Fibroblast of pulmonary artery (primary cell): ENCODE measurements at regions not wholly inside any gene's neighbourhood (a gene's known extent, or its start where the extent isn't known, plus 50 kb on each side); places are given as distances from the start of the nearest gene placed in this dataset.

Experiments used
- DNase-seq: peaks from one replicate; pipeline ENCODE4 v3.0.0-alpha.2; 2010; ENCODE audit warnings: low read depth
- H3K4me3 ChIP-seq: replicated peaks from 2 replicates; pipeline ENCODE4 v1.5.1; 2011; ENCODE audit warnings: low read depth, mild to moderate bottlenecking, control low read depth, low read length, moderate library complexity
- TF ChIP-seq, protein P1 (sequence below): IDR thresholded peaks from 2 replicates; pipeline ENCODE4 v1.5.1; 2011; ENCODE audit warnings: mild to moderate bottlenecking, control low read depth, low read length, inconsistent platforms; ENCODE audit errors: missing control alignments

DNA sequence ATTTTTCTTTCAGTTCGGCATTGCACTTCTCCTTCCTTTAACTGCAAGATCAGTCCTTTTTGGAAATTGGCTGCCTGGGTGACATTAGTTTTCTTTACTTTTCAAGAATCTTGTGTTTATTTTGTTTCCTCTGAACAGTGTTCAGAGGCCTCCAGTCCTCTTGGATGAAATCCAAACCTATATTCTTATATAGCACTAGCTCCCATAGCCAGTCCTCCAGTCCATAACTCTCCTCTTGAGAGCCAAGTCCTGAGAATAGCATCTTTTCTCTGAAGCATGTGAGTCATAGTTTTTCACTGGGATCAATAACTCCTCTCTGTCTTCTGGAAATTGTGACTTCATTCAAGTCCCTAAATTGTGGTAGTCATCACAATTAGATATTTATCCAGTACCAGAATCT is 357.5 kb downstream of the RAPGEF2 start:
- TF ChIP-seq, protein P1, sequence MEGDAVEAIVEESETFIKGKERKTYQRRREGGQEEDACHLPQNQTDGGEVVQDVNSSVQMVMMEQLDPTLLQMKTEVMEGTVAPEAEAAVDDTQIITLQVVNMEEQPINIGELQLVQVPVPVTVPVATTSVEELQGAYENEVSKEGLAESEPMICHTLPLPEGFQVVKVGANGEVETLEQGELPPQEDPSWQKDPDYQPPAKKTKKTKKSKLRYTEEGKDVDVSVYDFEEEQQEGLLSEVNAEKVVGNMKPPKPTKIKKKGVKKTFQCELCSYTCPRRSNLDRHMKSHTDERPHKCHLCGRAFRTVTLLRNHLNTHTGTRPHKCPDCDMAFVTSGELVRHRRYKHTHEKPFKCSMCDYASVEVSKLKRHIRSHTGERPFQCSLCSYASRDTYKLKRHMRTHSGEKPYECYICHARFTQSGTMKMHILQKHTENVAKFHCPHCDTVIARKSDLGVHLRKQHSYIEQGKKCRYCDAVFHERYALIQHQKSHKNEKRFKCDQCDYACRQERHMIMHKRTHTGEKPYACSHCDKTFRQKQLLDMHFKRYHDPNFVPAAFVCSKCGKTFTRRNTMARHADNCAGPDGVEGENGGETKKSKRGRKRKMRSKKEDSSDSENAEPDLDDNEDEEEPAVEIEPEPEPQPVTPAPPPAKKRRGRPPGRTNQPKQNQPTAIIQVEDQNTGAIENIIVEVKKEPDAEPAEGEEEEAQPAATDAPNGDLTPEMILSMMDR = no peak
- no peak overlapping the region for H3K4me3 ChIP-seq
- no peak for DNase-seq

DNA sequence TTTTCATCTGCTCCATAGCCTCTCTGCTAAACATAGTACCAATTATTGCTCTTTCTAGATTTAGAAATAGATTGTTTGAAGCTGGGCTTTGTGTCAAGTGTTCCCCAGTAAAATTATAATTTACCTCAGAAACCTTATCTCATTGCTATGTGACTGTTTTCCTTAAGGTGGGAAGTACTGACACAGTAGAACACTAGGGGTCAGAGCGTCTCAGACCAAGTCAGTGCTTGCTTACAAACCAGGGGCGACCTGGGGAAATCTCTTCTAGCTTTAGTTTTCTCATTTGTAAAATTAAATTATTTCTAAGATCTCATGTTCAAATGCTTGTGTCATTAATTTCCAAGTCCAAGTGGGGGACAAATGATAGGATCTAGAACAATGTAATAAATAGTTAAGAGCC is 360.4 kb downstream of the RAPGEF2 start:
- no peak overlapping the region for H3K4me3 ChIP-seq
- DNase-seq = no peak
- TF ChIP-seq, protein P1 = no peak

DNA sequence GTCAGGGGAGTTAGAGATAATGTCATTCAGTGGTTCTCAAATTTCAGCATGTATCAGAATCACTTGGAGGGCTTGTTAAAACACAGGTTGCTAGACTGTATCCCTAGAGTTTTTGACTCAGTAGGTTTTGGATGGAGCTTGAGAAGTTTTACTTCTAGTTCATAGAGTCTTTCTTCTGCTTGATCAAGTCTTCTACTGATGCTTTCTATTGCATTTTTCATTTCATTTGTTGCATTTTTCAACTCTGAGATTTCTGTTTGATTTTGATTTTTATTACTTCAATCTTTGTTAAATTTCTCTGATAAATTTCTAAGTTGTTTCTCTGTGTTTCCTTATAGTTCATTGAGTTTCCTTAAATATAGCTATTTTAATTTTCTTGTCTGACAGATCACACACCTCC is 361.4 kb downstream of the RAPGEF2 start:
- TF ChIP-seq, protein P1 = no peak
- DNase-seq = no peak

DNA sequence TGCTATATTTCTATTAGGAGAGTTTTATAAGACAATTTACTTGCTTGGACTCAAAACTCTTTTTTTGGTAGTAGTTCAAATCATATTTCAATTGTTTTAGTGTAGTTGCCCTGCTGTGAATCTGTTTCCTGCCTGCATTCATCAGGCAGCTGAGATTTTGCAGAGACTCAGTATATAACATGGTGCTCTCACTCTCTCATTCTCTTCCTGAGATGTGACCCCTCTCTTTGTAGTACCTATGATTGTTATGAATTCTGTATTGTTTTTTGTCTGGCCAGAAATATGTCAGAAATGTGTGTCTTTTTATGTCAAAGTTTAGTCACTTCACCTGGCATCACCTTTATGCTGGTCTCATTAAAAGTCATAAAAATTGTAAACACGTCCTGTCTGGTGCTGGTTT is 374.0 kb downstream of the RAPGEF2 start:
- no peak for DNase-seq
- no peak overlapping the region for H3K4me3 ChIP-seq
- TF ChIP-seq, protein P1 = no peak

More for the DNA sequence above, 361.4 kb downstream of the RAPGEF2 start:
- no peak overlapping the region for H3K4me3 ChIP-seq

DNA sequence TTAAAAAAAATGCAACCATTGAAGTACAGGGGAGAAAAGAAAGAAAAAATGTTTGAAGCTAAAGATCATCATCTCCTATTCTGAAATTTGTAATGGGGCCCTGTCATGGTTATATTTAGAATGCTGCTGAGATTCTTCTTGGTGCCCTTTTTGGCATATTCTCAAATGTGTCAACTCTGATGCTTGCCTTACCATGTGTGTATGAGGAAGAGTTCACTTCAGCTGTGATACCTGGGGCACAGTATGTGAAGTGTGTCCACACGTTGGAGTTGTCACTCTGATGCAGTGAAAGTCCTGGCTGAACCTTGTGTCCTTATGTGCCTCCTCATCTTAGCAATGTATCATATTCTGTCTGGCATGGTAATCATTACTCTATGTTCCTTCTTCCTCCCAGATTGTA is 377.9 kb downstream of the RAPGEF2 start:
- DNase-seq = no peak
- H3K4me3 ChIP-seq = no peak overlapping the region
- TF ChIP-seq, protein P1 = no peak

DNA sequence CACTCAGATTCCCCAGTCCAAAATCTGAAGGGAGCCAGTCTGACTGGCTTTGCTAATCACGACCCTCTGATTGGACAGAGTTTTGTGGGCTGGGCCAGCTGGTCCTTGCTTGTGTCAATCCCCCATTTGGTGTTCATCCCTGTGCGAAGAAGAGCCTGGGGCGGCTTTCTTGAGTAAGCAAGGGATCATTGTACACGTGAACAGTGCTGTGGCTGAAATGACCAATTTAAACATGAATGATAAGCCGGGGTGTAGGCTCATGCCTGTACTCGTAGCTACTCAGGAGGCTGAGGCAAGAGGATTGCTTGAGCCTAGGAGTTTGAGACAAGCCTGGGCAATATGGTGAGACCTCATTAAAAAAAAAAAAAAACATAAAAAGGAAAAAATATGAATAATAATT is 379.1 kb downstream of the RAPGEF2 start:
- H3K4me3 ChIP-seq = no peak overlapping the region
- no peak for DNase-seq
- TF ChIP-seq, protein P1 = no peak

DNA sequence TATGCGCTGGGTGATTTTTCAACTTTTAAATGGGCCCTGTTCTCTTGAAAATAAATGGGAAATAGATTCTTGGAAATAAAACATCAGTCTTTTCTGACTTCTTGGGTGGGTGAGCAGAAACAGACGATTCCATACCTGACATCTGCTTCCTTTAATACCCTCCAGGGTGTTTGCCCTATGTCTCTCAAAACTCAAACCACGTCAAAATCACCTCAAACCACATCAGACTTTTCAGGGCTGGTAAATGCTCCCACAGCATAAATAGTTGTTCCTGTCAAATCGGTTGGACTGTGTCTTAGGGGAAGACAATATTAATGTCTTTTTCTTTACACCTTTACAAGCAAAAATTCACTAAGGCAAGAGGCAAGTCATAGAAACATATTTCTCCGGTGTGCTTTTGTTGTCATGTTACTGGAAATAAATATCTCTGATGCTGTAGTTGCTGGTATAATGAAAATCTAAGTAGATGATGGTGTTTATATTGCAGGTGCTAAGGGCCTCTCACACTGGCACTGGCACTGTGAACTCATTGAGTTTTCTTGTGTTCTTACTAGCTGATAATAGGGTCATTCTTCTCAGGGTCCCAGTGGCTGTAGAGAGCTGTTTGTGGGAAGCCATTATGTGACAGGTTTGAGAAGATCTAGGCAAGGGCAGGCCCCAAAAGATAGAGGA is 380.4 kb downstream of the RAPGEF2 start:
- no peak overlapping the region for H3K4me3 ChIP-seq
- no peak for DNase-seq
- TF ChIP-seq, protein P1 = no peak
